ENCODE measurements at regions not wholly inside any gene's neighbourhood (a gene's known extent, or its start where the extent isn't known, plus 50 kb on each side); places are given as distances from the start of the nearest gene placed in this dataset.

DNA sequence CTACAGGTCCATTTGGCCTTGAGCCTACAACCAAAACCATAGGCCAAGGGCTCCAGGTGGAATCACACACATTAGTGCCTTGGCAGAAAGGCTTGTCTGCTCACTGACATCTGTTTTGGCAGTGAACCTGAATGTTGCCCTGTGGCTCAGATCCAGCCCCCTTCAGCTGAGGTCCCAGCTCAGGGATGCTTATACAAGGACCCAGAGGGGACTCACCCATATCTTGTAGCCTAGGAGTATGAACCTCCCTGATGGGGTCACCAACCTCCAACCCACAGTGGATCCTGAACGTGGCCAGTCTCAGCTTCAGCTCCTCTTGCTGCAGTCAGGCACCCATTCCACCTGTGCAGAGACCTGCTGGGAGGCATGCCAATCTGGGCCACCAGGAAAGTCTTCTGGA is 50.8 kb upstream of the HMX1 start:
- TF ChIP-seq POLR2AphosphoS5 (IDR thresholded peaks at IDR 0.05; ENCODE audit: low read depth, low read length) (no peak), TCF7L2 (IDR thresholded peaks at IDR 0.05; ENCODE audit: low read depth, low read length) (no peak), SIN3A (IDR thresholded peaks at IDR 0.05; ENCODE audit: borderline replicate concordance, insufficient read depth, low read depth, low read length) (no peak)
- TF ChIP-seq, protein P1, sequence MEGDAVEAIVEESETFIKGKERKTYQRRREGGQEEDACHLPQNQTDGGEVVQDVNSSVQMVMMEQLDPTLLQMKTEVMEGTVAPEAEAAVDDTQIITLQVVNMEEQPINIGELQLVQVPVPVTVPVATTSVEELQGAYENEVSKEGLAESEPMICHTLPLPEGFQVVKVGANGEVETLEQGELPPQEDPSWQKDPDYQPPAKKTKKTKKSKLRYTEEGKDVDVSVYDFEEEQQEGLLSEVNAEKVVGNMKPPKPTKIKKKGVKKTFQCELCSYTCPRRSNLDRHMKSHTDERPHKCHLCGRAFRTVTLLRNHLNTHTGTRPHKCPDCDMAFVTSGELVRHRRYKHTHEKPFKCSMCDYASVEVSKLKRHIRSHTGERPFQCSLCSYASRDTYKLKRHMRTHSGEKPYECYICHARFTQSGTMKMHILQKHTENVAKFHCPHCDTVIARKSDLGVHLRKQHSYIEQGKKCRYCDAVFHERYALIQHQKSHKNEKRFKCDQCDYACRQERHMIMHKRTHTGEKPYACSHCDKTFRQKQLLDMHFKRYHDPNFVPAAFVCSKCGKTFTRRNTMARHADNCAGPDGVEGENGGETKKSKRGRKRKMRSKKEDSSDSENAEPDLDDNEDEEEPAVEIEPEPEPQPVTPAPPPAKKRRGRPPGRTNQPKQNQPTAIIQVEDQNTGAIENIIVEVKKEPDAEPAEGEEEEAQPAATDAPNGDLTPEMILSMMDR (IDR thresholded peaks at IDR 0.05) = no peak
- TF ChIP-seq, protein P2, sequence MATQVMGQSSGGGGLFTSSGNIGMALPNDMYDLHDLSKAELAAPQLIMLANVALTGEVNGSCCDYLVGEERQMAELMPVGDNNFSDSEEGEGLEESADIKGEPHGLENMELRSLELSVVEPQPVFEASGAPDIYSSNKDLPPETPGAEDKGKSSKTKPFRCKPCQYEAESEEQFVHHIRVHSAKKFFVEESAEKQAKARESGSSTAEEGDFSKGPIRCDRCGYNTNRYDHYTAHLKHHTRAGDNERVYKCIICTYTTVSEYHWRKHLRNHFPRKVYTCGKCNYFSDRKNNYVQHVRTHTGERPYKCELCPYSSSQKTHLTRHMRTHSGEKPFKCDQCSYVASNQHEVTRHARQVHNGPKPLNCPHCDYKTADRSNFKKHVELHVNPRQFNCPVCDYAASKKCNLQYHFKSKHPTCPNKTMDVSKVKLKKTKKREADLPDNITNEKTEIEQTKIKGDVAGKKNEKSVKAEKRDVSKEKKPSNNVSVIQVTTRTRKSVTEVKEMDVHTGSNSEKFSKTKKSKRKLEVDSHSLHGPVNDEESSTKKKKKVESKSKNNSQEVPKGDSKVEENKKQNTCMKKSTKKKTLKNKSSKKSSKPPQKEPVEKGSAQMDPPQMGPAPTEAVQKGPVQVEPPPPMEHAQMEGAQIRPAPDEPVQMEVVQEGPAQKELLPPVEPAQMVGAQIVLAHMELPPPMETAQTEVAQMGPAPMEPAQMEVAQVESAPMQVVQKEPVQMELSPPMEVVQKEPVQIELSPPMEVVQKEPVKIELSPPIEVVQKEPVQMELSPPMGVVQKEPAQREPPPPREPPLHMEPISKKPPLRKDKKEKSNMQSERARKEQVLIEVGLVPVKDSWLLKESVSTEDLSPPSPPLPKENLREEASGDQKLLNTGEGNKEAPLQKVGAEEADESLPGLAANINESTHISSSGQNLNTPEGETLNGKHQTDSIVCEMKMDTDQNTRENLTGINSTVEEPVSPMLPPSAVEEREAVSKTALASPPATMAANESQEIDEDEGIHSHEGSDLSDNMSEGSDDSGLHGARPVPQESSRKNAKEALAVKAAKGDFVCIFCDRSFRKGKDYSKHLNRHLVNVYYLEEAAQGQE (IDR thresholded peaks at IDR 0.05; ENCODE audit: insufficient read depth in 1 of 2, low read depth in 2 of 2, low read length in 1 of 2) = no peak
- CTCF ChIA-PET = no interaction called here
- BruUV-seq (replicated peaks) = no TSS peak

DNA sequence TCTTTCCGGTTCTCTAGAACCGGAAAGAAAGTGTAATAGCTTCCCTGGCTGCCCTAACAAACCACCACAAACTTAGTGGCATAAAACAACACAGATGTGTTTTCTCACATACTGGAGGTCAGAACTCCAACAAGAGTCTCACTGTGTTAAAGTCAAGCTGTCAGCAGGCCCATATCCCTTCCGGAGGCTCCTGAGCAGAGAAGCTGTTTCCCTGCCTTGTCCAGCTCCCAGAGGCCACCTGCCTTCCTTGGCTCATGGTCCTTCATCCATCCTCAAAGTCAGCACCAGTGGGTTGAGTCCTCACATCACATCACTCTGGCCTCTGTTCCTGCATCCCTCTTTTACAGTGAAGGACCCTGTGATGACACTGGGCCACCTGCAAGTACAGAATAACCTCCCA is 49.8 kb upstream of the HMX1 start:
- in situ Hi-C loops (cut with HindIII; ENCODE audit: low pct_unique_long_range_greater_than_20kb, low sequenced_read_pairs) = no loop called here

More for the DNA sequence above, 50.8 kb upstream of the HMX1 start:
- H3K27ac ChIP-seq (ENCODE audit: low read length) = no peak overlapping the region
- in situ Hi-C loops (cut with HindIII; ENCODE audit: low pct_unique_long_range_greater_than_20kb, low sequenced_read_pairs) (no loop called here), intact Hi-C loops (cut with micrococcal nuclease; ENCODE audit: unreplicated experiment) (no loop called here)
- no peak for ATAC-seq
- no peak for DNase-seq (ENCODE audit: low read depth, low spot score)
- no peaks in the 10 kb centered on the region for H3K36me3 ChIP-seq (ENCODE audit: control insufficient read depth, insufficient read depth, low read length)
- H3K4me3 ChIP-seq (ENCODE audit: low read depth in 2 of 2, low read length in 2 of 2) = no peak overlapping the region
- no peaks in the 10 kb centered on the region for H3K4me1 ChIP-seq (ENCODE audit: control insufficient read depth, insufficient read depth, low read length)
- H3K27me3 ChIP-seq (ENCODE audit: control insufficient read depth, insufficient read depth, low read length) = no peaks in the 10 kb centered on the region
- H3K9me3 ChIP-seq (ENCODE audit: control insufficient read depth, insufficient read depth, low read depth, low read length) = no peaks in the 10 kb centered on the region
- POLR2A ChIA-PET = no interaction called here

More for the DNA sequence above, 49.8 kb upstream of the HMX1 start:
- no peak overlapping the region for H3K4me3 ChIP-seq (ENCODE audit: low read depth in 2 of 2, low read length in 2 of 2)
- H3K9me3 ChIP-seq (ENCODE audit: control insufficient read depth, insufficient read depth, low read depth, low read length) = no peaks in the 10 kb centered on the region
- intact Hi-C loops (cut with micrococcal nuclease; ENCODE audit: unreplicated experiment) = no loop called here
- TF ChIP-seq, protein P2 (IDR thresholded peaks at IDR 0.05; ENCODE audit: insufficient read depth in 1 of 2, low read depth in 2 of 2, low read length in 1 of 2) = no peak
- TF ChIP-seq SIN3A (IDR thresholded peaks at IDR 0.05; ENCODE audit: borderline replicate concordance, insufficient read depth, low read depth, low read length) (no peak), TCF7L2 (IDR thresholded peaks at IDR 0.05; ENCODE audit: low read depth, low read length) (no peak), POLR2AphosphoS5 (IDR thresholded peaks at IDR 0.05; ENCODE audit: low read depth, low read length) (no peak)
- TF ChIP-seq, protein P1 (IDR thresholded peaks at IDR 0.05) = no peak
- no peaks in the 10 kb centered on the region for H3K27me3 ChIP-seq (ENCODE audit: control insufficient read depth, insufficient read depth, low read length)
- no peak for ATAC-seq
- no peak overlapping the region for H3K27ac ChIP-seq (ENCODE audit: low read length)
- no peaks in the 10 kb centered on the region for H3K4me1 ChIP-seq (ENCODE audit: control insufficient read depth, insufficient read depth, low read length)
- H3K36me3 ChIP-seq (ENCODE audit: control insufficient read depth, insufficient read depth, low read length) = no peaks in the 10 kb centered on the region
- ChIA-PET CTCF (no interaction called here), POLR2A (no interaction called here)
- no peak for DNase-seq (ENCODE audit: low read depth, low spot score)
- BruUV-seq (replicated peaks) = no TSS peak

Data from Panc1 (cell line).